ENCODE measurements at regions not wholly inside any gene's neighbourhood (a gene's known extent, or its start where the extent isn't known, plus 50 kb on each side); places are given as distances from the start of the nearest gene placed in this dataset.
"Not testable (repeated sequence)": the region's sequence is repeated elsewhere in the genome, so short reads cannot be mapped to it uniquely, and the experiment has no call there.

GRCh38 chr4:57373991-57374390 lies 263.8 kb upstream of the IGFBP7 start:
- no peak for DNase-seq

- DNase-seq, result no peak
Observed at GRCh38 chr4:57371671-57372070, 261.5 kb upstream of the IGFBP7 start.

- no peak for DNase-seq
Observed at GRCh38 chr4:57370691-57371090, 260.5 kb upstream of the IGFBP7 start.

GRCh38 chr4:57369446-57369845 lies 259.3 kb upstream of the IGFBP7 start:
- no peak for DNase-seq

- DNase-seq, result no peak
Observed at GRCh38 chr4:57364255-57364654, 254.1 kb upstream of the IGFBP7 start.

GRCh38 chr4:57363346-57363745 lies 253.2 kb upstream of the IGFBP7 start:
- no peak for DNase-seq

- no peak for DNase-seq
Observed at GRCh38 chr4:57360681-57361080, 250.5 kb upstream of the IGFBP7 start.

- no peak for DNase-seq
Observed at GRCh38 chr4:57355101-57355665, 245.0 kb upstream of the IGFBP7 start.

- no peak for DNase-seq
Observed at GRCh38 chr4:57351731-57352130, 241.5 kb upstream of the IGFBP7 start.

GRCh38 chr4:57344296-57344695 lies 234.1 kb upstream of the IGFBP7 start:
- DNase-seq, result no peak

GRCh38 chr4:57342411-57342810 lies 232.2 kb upstream of the IGFBP7 start:
- no peak for DNase-seq

- DNase-seq, result not testable (repeated sequence)
Observed at GRCh38 chr4:57338861-57339260, 228.7 kb upstream of the IGFBP7 start.

GRCh38 chr4:57333684-57334083 lies 223.5 kb upstream of the IGFBP7 start:
- DNase-seq, result no peak

GRCh38 chr4:57331959-57332358 lies 221.8 kb upstream of the IGFBP7 start:
- DNase-seq, result no peak

- no peak for DNase-seq
Observed at GRCh38 chr4:57329279-57329678, 219.1 kb upstream of the IGFBP7 start.

- no peak for DNase-seq
Observed at GRCh38 chr4:57324673-57325307, 214.6 kb upstream of the IGFBP7 start.

GRCh38 chr4:57320849-57321248 lies 210.7 kb upstream of the IGFBP7 start:
- DNase-seq, result no peak

GRCh38 chr4:57320217-57320616 lies 210.0 kb upstream of the IGFBP7 start:
- DNase-seq, result no peak

GRCh38 chr4:57318703-57319102 lies 208.5 kb upstream of the IGFBP7 start:
- no peak for DNase-seq

GRCh38 chr4:57314636-57315035 lies 204.5 kb upstream of the IGFBP7 start:
- no peak for DNase-seq

- DNase-seq, result no peak
Observed at GRCh38 chr4:57312296-57312695, 202.1 kb upstream of the IGFBP7 start.

GRCh38 chr4:57309658-57310057 lies 199.5 kb upstream of the IGFBP7 start:
- no peak for DNase-seq

- DNase-seq, result no peak
Observed at GRCh38 chr4:57308301-57308700, 198.1 kb upstream of the IGFBP7 start.

GRCh38 chr4:57305836-57306235 lies 195.7 kb upstream of the IGFBP7 start:
- DNase-seq, result no peak

Measured in NCI-H1092 treated with DMSO at 0.1 percent for 48 hours (cell line).